SJCRH30 (cell line): ENCODE measurements at regions not wholly inside any gene's neighbourhood (a gene's known extent, or its start where the extent isn't known, plus 50 kb on each side); places are given as distances from the start of the nearest gene placed in this dataset.

Experiments
- DNase-seq, 2 experiments: peaks; one replicate each; pipeline ENCODE4 v3.0.0-alpha.2; 2015 to 2020
- H3K27ac ChIP-seq: fragments of 250-450 bp; sonication (Bioruptor Pico); 2 replicates; pipeline ENCODE4 v1.5.1; 2020; ENCODE audit warnings: mild to moderate bottlenecking, moderate library complexity
- H3K27me3 ChIP-seq: fragments of 250-450 bp; sonication (Bioruptor Pico); 2 replicates; pipeline ENCODE4 v1.5.1; 2020; ENCODE audit warnings: mild to moderate bottlenecking, moderate library complexity
- H3K36me3 ChIP-seq: fragments of 250-450 bp; sonication (Bioruptor Pico); 2 replicates; pipeline ENCODE4 v1.5.1; 2020; ENCODE audit warnings: mild to moderate bottlenecking, moderate library complexity
- H3K4me1 ChIP-seq: fragments of 250-450 bp; sonication (Bioruptor Pico); 2 replicates; pipeline ENCODE4 v1.5.1; 2020; ENCODE audit warnings: mild to moderate bottlenecking, moderate library complexity
- H3K4me3 ChIP-seq: fragments of 250-450 bp; sonication (Bioruptor Pico); 2 replicates; pipeline ENCODE4 v1.5.1; 2020; ENCODE audit warnings: mild to moderate bottlenecking, moderate library complexity
- H3K9me3 ChIP-seq: fragments of 250-450 bp; sonication (Bioruptor Pico); replicated peaks from 2 replicates; pipeline ENCODE4 v1.5.1; 2020; ENCODE audit warnings: mild to moderate bottlenecking, moderate library complexity

- peaks cover 6% of the 10 kb centered on the region; the same call in 1 of the 2 replicates for H3K4me1 ChIP-seq
- DNase-seq, result no peak
- no peaks in the 10 kb centered on the region for H3K36me3 ChIP-seq
- no peaks in the 10 kb centered on the region for H3K27me3 ChIP-seq
- H3K4me3 ChIP-seq, result no peak overlapping the region
- peaks cover 7% of the 10 kb centered on the region for H3K9me3 ChIP-seq
- H3K27ac ChIP-seq, result no peak overlapping the region
These were observed 213.1 kb upstream of the TSC22D2 start for GRCh38 chr3:150194957-150195356.

GRCh38 chr3:150194513-150194912 is 213.6 kb upstream of the TSC22D2 start:
- H3K27me3 ChIP-seq, result no peaks in the 10 kb centered on the region

GRCh38 chr3:150184426-150185071 is 213.9 kb upstream of the PFN2 start:
- peaks cover 20% of the 10 kb centered on the region for H3K4me1 ChIP-seq
- H3K27ac ChIP-seq, result peak overlapping the region; percentile 80
- peak overlapping the region; percentile 51 for H3K4me3 ChIP-seq

More at GRCh38 chr3:150194513-150194912, 213.6 kb upstream of the TSC22D2 start:
- no peak overlapping the region for H3K27ac ChIP-seq
- DNase-seq, result no peak
- H3K4me1 ChIP-seq, result peaks cover 6% of the 10 kb centered on the region; the same call in 1 of the 2 replicates
- H3K4me3 ChIP-seq, result no peak overlapping the region
- H3K36me3 ChIP-seq, result no peaks in the 10 kb centered on the region
- H3K9me3 ChIP-seq, result peaks cover 7% of the 10 kb centered on the region

GRCh38 chr3:150183678-150184425 is 213.2 kb upstream of the PFN2 start:
- DNase-seq, result peak; percentile 91 to 95
- Histone ChIP-seq H3K36me3 (no peaks in the 10 kb centered on the region), H3K9me3 (peaks cover 13% of the 10 kb centered on the region), H3K4me1 (peaks cover 22% of the 10 kb centered on the region), H3K4me3 (peak overlapping the region; percentile 51), H3K27me3 (no peaks in the 10 kb centered on the region), H3K27ac (peak overlapping the region; percentile 80)

More at GRCh38 chr3:150184426-150185071, 213.9 kb upstream of the PFN2 start:
- H3K27me3 ChIP-seq, result no peaks in the 10 kb centered on the region
- H3K9me3 ChIP-seq, result peaks cover 16% of the 10 kb centered on the region
- DNase-seq, result no peak
- H3K36me3 ChIP-seq, result no peaks in the 10 kb centered on the region

- Histone ChIP-seq H3K9me3 (peaks cover under 1% of the 10 kb centered on the region; the same call in 1 of the 2 replicates), H3K27me3 (no peaks in the 10 kb centered on the region), H3K4me3 (no peak overlapping the region), H3K4me1 (peaks cover 22% of the 10 kb centered on the region), H3K36me3 (no peaks in the 10 kb centered on the region), H3K27ac (peak overlapping the region; percentile 6; the same call in 1 of the 2 replicates)
- peak; percentile 54 to 83 for DNase-seq
These were observed 209.6 kb upstream of the PFN2 start for GRCh38 chr3:150180334-150180733.

- no peak overlapping the region for H3K27ac ChIP-seq
- no peak overlapping the region for H3K4me3 ChIP-seq
- H3K4me1 ChIP-seq, result peaks cover 19% of the 10 kb centered on the region
- no peak for DNase-seq
- no peaks in the 10 kb centered on the region for H3K27me3 ChIP-seq
- no peaks in the 10 kb centered on the region for H3K36me3 ChIP-seq
- H3K9me3 ChIP-seq, result no peaks in the 10 kb centered on the region
These were observed 208.6 kb upstream of the PFN2 start for GRCh38 chr3:150179330-150179729.

GRCh38 chr3:150177673-150178381 is 207.1 kb upstream of the PFN2 start:
- H3K27ac ChIP-seq, result no peak overlapping the region
- no peak for DNase-seq

GRCh38 chr3:150174179-150174578 is 203.5 kb upstream of the PFN2 start:
- DNase-seq, result no peak
- Histone ChIP-seq H3K27me3 (no peaks in the 10 kb centered on the region), H3K4me1 (peaks cover 27% of the 10 kb centered on the region), H3K36me3 (no peaks in the 10 kb centered on the region), H3K4me3 (no peak overlapping the region), H3K9me3 (no peaks in the 10 kb centered on the region), H3K27ac (no peak overlapping the region)

More at GRCh38 chr3:150177673-150178381, 207.1 kb upstream of the PFN2 start:
- Histone ChIP-seq H3K4me1 (peaks cover 24% of the 10 kb centered on the region), H3K9me3 (no peaks in the 10 kb centered on the region), H3K4me3 (no peak overlapping the region), H3K27me3 (no peaks in the 10 kb centered on the region), H3K36me3 (no peaks in the 10 kb centered on the region)

GRCh38 chr3:150172356-150172755 is 201.7 kb upstream of the PFN2 start:
- Histone ChIP-seq H3K4me1 (peaks cover 27% of the 10 kb centered on the region), H3K27ac (no peak overlapping the region), H3K9me3 (no peaks in the 10 kb centered on the region), H3K36me3 (no peaks in the 10 kb centered on the region), H3K4me3 (no peak overlapping the region), H3K27me3 (no peaks in the 10 kb centered on the region)
- no peak for DNase-seq

- H3K4me3 ChIP-seq, result no peak overlapping the region
- no peaks in the 10 kb centered on the region for H3K27me3 ChIP-seq
- H3K9me3 ChIP-seq, result no peaks in the 10 kb centered on the region
- peak; percentile 79 to 88 for DNase-seq
- peak overlapping the region; percentile 45 for H3K27ac ChIP-seq
- H3K4me1 ChIP-seq, result peaks cover 27% of the 10 kb centered on the region
- H3K36me3 ChIP-seq, result no peaks in the 10 kb centered on the region
These were observed 200.3 kb upstream of the PFN2 start for GRCh38 chr3:150170852-150171520.

GRCh38 chr3:150169330-150169940 is 198.7 kb upstream of the PFN2 start:
- H3K4me1 ChIP-seq, result peaks cover 30% of the 10 kb centered on the region
- no peak for DNase-seq
- H3K36me3 ChIP-seq, result no peaks in the 10 kb centered on the region
- no peaks in the 10 kb centered on the region for H3K9me3 ChIP-seq
- no peak overlapping the region for H3K4me3 ChIP-seq
- H3K27ac ChIP-seq, result no peak overlapping the region
- H3K27me3 ChIP-seq, result no peaks in the 10 kb centered on the region

GRCh38 chr3:150168698-150169097 is 198.0 kb upstream of the PFN2 start:
- Histone ChIP-seq H3K9me3 (no peaks in the 10 kb centered on the region), H3K36me3 (no peaks in the 10 kb centered on the region), H3K4me3 (no peak overlapping the region), H3K27ac (no peak overlapping the region), H3K27me3 (no peaks in the 10 kb centered on the region), H3K4me1 (peaks cover 29% of the 10 kb centered on the region)
- no peak for DNase-seq

GRCh38 chr3:150165396-150166094 is 194.8 kb upstream of the PFN2 start:
- Histone ChIP-seq H3K36me3 (no peaks in the 10 kb centered on the region), H3K9me3 (no peaks in the 10 kb centered on the region), H3K4me1 (peaks cover 6% of the 10 kb centered on the region), H3K4me3 (no peak overlapping the region), H3K27me3 (no peaks in the 10 kb centered on the region), H3K27ac (no peak overlapping the region)
- DNase-seq, result no peak

- no peak overlapping the region for H3K4me3 ChIP-seq
- H3K9me3 ChIP-seq, result peaks cover 2% of the 10 kb centered on the region; the same call in 1 of the 2 replicates
- no peak for DNase-seq
- peaks cover 16% of the 10 kb centered on the region for H3K4me1 ChIP-seq
- no peaks in the 10 kb centered on the region for H3K27me3 ChIP-seq
- H3K27ac ChIP-seq, result no peak overlapping the region
- no peaks in the 10 kb centered on the region for H3K36me3 ChIP-seq
These were observed 190.3 kb upstream of the PFN2 start for GRCh38 chr3:150161011-150161410.
